ENCODE measurements at regions not wholly inside any gene's neighbourhood (a gene's known extent, or its start where the extent isn't known, plus 50 kb on each side); places are given as distances from the start of the nearest gene placed in this dataset.

- Histone ChIP-seq H3K4me3 (ENCODE audit: low read length in 2 of 2) (no peak overlapping the region), H3K36me3 (ENCODE audit: control insufficient read depth in 1 of 2, insufficient read depth in 2 of 2, low read length in 1 of 2) (no peaks in the 10 kb centered on the region), H3K4me1 (ENCODE audit: control insufficient read depth in 1 of 2, insufficient read depth in 2 of 2, low read length in 2 of 2) (no peaks in the 10 kb centered on the region), H3K9me3 (ENCODE audit: control insufficient read depth, low read length) (peaks cover 8% of the 10 kb centered on the region), H3K27me3 (ENCODE audit: control insufficient read depth in 1 of 2, insufficient read depth in 2 of 2, low read length in 1 of 2) (peaks cover 0 to 2% of the 10 kb centered on the region in 2 donors), H3K27ac (ENCODE audit: low read depth in 1 of 2, low read length in 2 of 2) (no peak overlapping the region)
- ATAC-seq (ENCODE audit: low FRiP score) (no peak), DNase-seq (no peak)
- intact Hi-C loops (cut with DNase I), result no loop called here
- 34 to 46% methylated on average over 2 of the region's 2 CpGs for WGBS, 2 donors
Observed at GRCh38 chr14:55928276-55928675, 189.9 kb upstream of the PELI2 start.

GRCh38 chr14:55929136-55929535, 189.1 kb upstream of the PELI2 start:
- Histone ChIP-seq H3K4me3 (ENCODE audit: low read length in 2 of 2) (no peak overlapping the region), H3K4me1 (ENCODE audit: control insufficient read depth in 1 of 2, insufficient read depth in 2 of 2, low read length in 2 of 2) (no peaks in the 10 kb centered on the region), H3K9me3 (ENCODE audit: control insufficient read depth, low read length) (peaks cover 8% of the 10 kb centered on the region), H3K36me3 (ENCODE audit: control insufficient read depth in 1 of 2, insufficient read depth in 2 of 2, low read length in 1 of 2) (no peaks in the 10 kb centered on the region), H3K27ac (ENCODE audit: low read depth in 1 of 2, low read length in 2 of 2) (no peak overlapping the region), H3K27me3 (ENCODE audit: control insufficient read depth in 1 of 2, insufficient read depth in 2 of 2, low read length in 1 of 2) (peaks cover 0 to 2% of the 10 kb centered on the region in 2 donors)
- 62 to 63% methylated on average over 4 of the region's 4 CpGs for WGBS, 2 donors
- ATAC-seq (ENCODE audit: low FRiP score) (no peak), DNase-seq (no peak)
- intact Hi-C loops (cut with DNase I), result no loop called here

- no peak for DNase-seq
- 91% methylated on average over 5 of the region's 5 CpGs for WGBS, 2 donors
- no peak for ATAC-seq (ENCODE audit: low FRiP score)
- Histone ChIP-seq H3K27me3 (ENCODE audit: control insufficient read depth in 1 of 2, insufficient read depth in 2 of 2, low read length in 1 of 2) (no peaks in the 10 kb centered on the region), H3K4me1 (ENCODE audit: control insufficient read depth in 1 of 2, insufficient read depth in 2 of 2, low read length in 2 of 2) (no peaks in the 10 kb centered on the region), H3K36me3 (ENCODE audit: control insufficient read depth in 1 of 2, insufficient read depth in 2 of 2, low read length in 1 of 2) (no peaks in the 10 kb centered on the region), H3K4me3 (ENCODE audit: low read length in 2 of 2) (no peak overlapping the region), H3K27ac (ENCODE audit: low read depth in 1 of 2, low read length in 2 of 2) (no peak overlapping the region), H3K9me3 (ENCODE audit: control insufficient read depth, low read length) (peaks cover 6% of the 10 kb centered on the region)
- intact Hi-C loops (cut with DNase I), result no loop called here
Observed at GRCh38 chr14:55930016-55930784, 188.0 kb upstream of the PELI2 start.

- Histone ChIP-seq H3K4me3 (ENCODE audit: low read length in 2 of 2) (no peak overlapping the region), H3K9me3 (ENCODE audit: control insufficient read depth, low read length) (peaks cover 3% of the 10 kb centered on the region), H3K4me1 (ENCODE audit: control insufficient read depth in 1 of 2, insufficient read depth in 2 of 2, low read length in 2 of 2) (no peaks in the 10 kb centered on the region), H3K27me3 (ENCODE audit: control insufficient read depth in 1 of 2, insufficient read depth in 2 of 2, low read length in 1 of 2) (no peaks in the 10 kb centered on the region), H3K36me3 (ENCODE audit: control insufficient read depth in 1 of 2, insufficient read depth in 2 of 2, low read length in 1 of 2) (no peaks in the 10 kb centered on the region), H3K27ac (ENCODE audit: low read depth in 1 of 2, low read length in 2 of 2) (no peak overlapping the region)
- intact Hi-C loops (cut with DNase I), result no loop called here
- 63% methylated on average over 3 of the region's 3 CpGs for WGBS, 2 donors
- DNase-seq (no peak), ATAC-seq (ENCODE audit: low FRiP score) (no peak)
Observed at GRCh38 chr14:55936691-55937090, 181.5 kb upstream of the PELI2 start.

GRCh38 chr14:55938249-55938791, 179.9 kb upstream of the PELI2 start:
- Histone ChIP-seq H3K4me1 (ENCODE audit: control insufficient read depth in 1 of 2, insufficient read depth in 2 of 2, low read length in 2 of 2) (no peaks in the 10 kb centered on the region), H3K4me3 (ENCODE audit: low read length in 2 of 2) (no peak overlapping the region), H3K27me3 (ENCODE audit: control insufficient read depth in 1 of 2, insufficient read depth in 2 of 2, low read length in 1 of 2) (no peaks in the 10 kb centered on the region), H3K9me3 (ENCODE audit: control insufficient read depth, low read length) (no peaks in the 10 kb centered on the region), H3K36me3 (ENCODE audit: control insufficient read depth in 1 of 2, insufficient read depth in 2 of 2, low read length in 1 of 2) (no peaks in the 10 kb centered on the region), H3K27ac (ENCODE audit: low read depth in 1 of 2, low read length in 2 of 2) (no peak overlapping the region)
- peak in 1 of 2 donors; percentile 47 for DNase-seq
- 12 to 14% methylated on average over 10 of the region's 10 CpGs for WGBS, 2 donors
- no peak for ATAC-seq (ENCODE audit: low FRiP score)
- intact Hi-C loops (cut with DNase I), result no loop called here

- ATAC-seq (ENCODE audit: low FRiP score), result no peak
Observed at GRCh38 chr14:55942076-55942654, 176.0 kb upstream of the PELI2 start.

GRCh38 chr14:55942826-55943225, 175.4 kb upstream of the PELI2 start:
- no peak overlapping the region for H3K4me3 ChIP-seq (ENCODE audit: low read length in 2 of 2)
- H3K27ac ChIP-seq (ENCODE audit: low read depth in 1 of 2, low read length in 2 of 2), result no peak overlapping the region
- H3K9me3 ChIP-seq (ENCODE audit: control insufficient read depth, low read length), result no peaks in the 10 kb centered on the region
- no peaks in the 10 kb centered on the region for H3K36me3 ChIP-seq (ENCODE audit: control insufficient read depth in 1 of 2, insufficient read depth in 2 of 2, low read length in 1 of 2)
- ATAC-seq (ENCODE audit: low FRiP score) (no peak), DNase-seq (no peak)
- no peaks in the 10 kb centered on the region for H3K4me1 ChIP-seq (ENCODE audit: control insufficient read depth in 1 of 2, insufficient read depth in 2 of 2, low read length in 2 of 2)
- intact Hi-C loops (cut with DNase I), result no loop called here
- H3K27me3 ChIP-seq (ENCODE audit: control insufficient read depth in 1 of 2, insufficient read depth in 2 of 2, low read length in 1 of 2), result no peaks in the 10 kb centered on the region
- 100% methylated on average over 1 of the region's 1 CpG for WGBS, 2 donors

More at GRCh38 chr14:55942076-55942654, 176.0 kb upstream of the PELI2 start:
- H3K9me3 ChIP-seq (ENCODE audit: control insufficient read depth, low read length), result no peaks in the 10 kb centered on the region
- DNase-seq, result no peak
- no peaks in the 10 kb centered on the region for H3K36me3 ChIP-seq (ENCODE audit: control insufficient read depth in 1 of 2, insufficient read depth in 2 of 2, low read length in 1 of 2)
- intact Hi-C loops (cut with DNase I), result no loop called here
- 55 to 69% methylated on average over 4 of the region's 4 CpGs for WGBS, 2 donors
- no peaks in the 10 kb centered on the region for H3K4me1 ChIP-seq (ENCODE audit: control insufficient read depth in 1 of 2, insufficient read depth in 2 of 2, low read length in 2 of 2)
- H3K27ac ChIP-seq (ENCODE audit: low read depth in 1 of 2, low read length in 2 of 2), result no peak overlapping the region
- H3K27me3 ChIP-seq (ENCODE audit: control insufficient read depth in 1 of 2, insufficient read depth in 2 of 2, low read length in 1 of 2), result no peaks in the 10 kb centered on the region
- H3K4me3 ChIP-seq (ENCODE audit: low read length in 2 of 2), result no peak overlapping the region

GRCh38 chr14:55944757-55945156, 173.5 kb upstream of the PELI2 start:
- Histone ChIP-seq H3K9me3 (ENCODE audit: control insufficient read depth, low read length) (no peaks in the 10 kb centered on the region), H3K4me1 (ENCODE audit: control insufficient read depth in 1 of 2, insufficient read depth in 2 of 2, low read length in 2 of 2) (no peaks in the 10 kb centered on the region), H3K27ac (ENCODE audit: low read depth in 1 of 2, low read length in 2 of 2) (no peak overlapping the region), H3K36me3 (ENCODE audit: control insufficient read depth in 1 of 2, insufficient read depth in 2 of 2, low read length in 1 of 2) (no peaks in the 10 kb centered on the region), H3K27me3 (ENCODE audit: control insufficient read depth in 1 of 2, insufficient read depth in 2 of 2, low read length in 1 of 2) (no peaks in the 10 kb centered on the region), H3K4me3 (ENCODE audit: low read length in 2 of 2) (no peak overlapping the region)
- WGBS, 2 donors, result 92 to 98% methylated on average over 3 of the region's 3 CpGs
- ATAC-seq (ENCODE audit: low FRiP score) (no peak), DNase-seq (no peak)
- intact Hi-C loops (cut with DNase I), result no loop called here

GRCh38 chr14:55946231-55946630, 172.0 kb upstream of the PELI2 start:
- DNase-seq (no peak), ATAC-seq (ENCODE audit: low FRiP score) (no peak)
- no peak overlapping the region for H3K4me3 ChIP-seq (ENCODE audit: low read length in 2 of 2)
- intact Hi-C loops (cut with DNase I), result no loop called here
- H3K27me3 ChIP-seq (ENCODE audit: control insufficient read depth in 1 of 2, insufficient read depth in 2 of 2, low read length in 1 of 2), result no peaks in the 10 kb centered on the region
- H3K36me3 ChIP-seq (ENCODE audit: control insufficient read depth in 1 of 2, insufficient read depth in 2 of 2, low read length in 1 of 2), result no peaks in the 10 kb centered on the region
- H3K27ac ChIP-seq (ENCODE audit: low read depth in 1 of 2, low read length in 2 of 2), result no peak overlapping the region
- 90 to 91% methylated on average over 2 of the region's 2 CpGs for WGBS, 2 donors
- no peaks in the 10 kb centered on the region for H3K4me1 ChIP-seq (ENCODE audit: control insufficient read depth in 1 of 2, insufficient read depth in 2 of 2, low read length in 2 of 2)
- no peaks in the 10 kb centered on the region for H3K9me3 ChIP-seq (ENCODE audit: control insufficient read depth, low read length)
